ENCODE measurements at regions not wholly inside any gene's neighbourhood (a gene's known extent, or its start where the extent isn't known, plus 50 kb on each side); places are given as distances from the start of the nearest gene placed in this dataset.

DNA sequence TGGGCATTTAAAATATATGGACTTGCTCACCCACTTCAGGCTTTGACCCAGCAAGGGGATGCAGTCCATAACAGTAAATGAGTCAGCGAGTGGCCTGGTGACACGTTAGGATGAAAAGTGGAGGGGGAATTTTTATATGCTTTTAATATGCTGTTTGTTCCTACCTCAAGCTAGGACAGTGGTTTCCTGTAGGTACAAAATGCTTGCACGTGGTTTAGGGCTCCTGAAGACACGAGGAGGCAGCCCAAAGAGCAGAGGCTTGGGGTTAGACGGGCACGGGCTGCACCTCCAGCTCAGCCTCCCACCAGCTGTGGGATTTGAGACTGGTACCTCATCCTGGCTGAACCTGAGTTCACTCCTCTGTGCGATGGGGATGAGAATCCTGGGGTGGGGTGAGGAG is 306.2 kb upstream of the CXCR4 start:
- Histone ChIP-seq H3K9me2 (no peaks in the 10 kb centered on the region), H3K4me2 (no peak overlapping the region)
- TF ChIP-seq CHD2 (IDR thresholded peaks at IDR 0.05; ENCODE audit: low read length, partially characterized antibody) (no peak), USF2 (IDR thresholded peaks at IDR 0.05; ENCODE audit: borderline replicate concordance, low read depth, low read length) (no peak), NFIC (IDR thresholded peaks at IDR 0.05; ENCODE audit: borderline replicate concordance) (no peak), TAF1 (IDR thresholded peaks at IDR 0.05; ENCODE audit: borderline replicate concordance, low read depth, low read length) (no peak), FOXJ3 (CRISPR knock-in tag; IDR thresholded peaks at IDR 0.05) (no peak), MXI1 (IDR thresholded peaks at IDR 0.05; ENCODE audit: low read depth, low read length) (no peak), POLR2AphosphoS5 (IDR thresholded peaks at IDR 0.05; ENCODE audit: low read depth, low read length) (no peak), GATA2 (CRISPR knock-in tag; IDR thresholded peaks at IDR 0.05) (no peak), TEAD4 (IDR thresholded peaks at IDR 0.05; ENCODE audit: borderline replicate concordance, insufficient read depth) (no peak), USF1 (IDR thresholded peaks at IDR 0.05; ENCODE audit: borderline replicate concordance, low read depth) (no peak), TCF12 (IDR thresholded peaks at IDR 0.05) (no peak), ELF1 (IDR thresholded peaks at IDR 0.05) (no peak), JUND (IDR thresholded peaks at IDR 0.05) (no peak), FOXM1 (IDR thresholded peaks at IDR 0.05; ENCODE audit: low read depth) (no peak), NRF1 (IDR thresholded peaks at IDR 0.05; ENCODE audit: low read depth, low read length) (no peak), GABPA (IDR thresholded peaks at IDR 0.05; ENCODE audit: low read depth) (no peak), RXRA (IDR thresholded peaks at IDR 0.05; ENCODE audit: borderline replicate concordance, low read depth) (no peak), RAD21 (IDR thresholded peaks at IDR 0.05; ENCODE audit: low read length) (no peak)
- TF ChIP-seq, protein P1, sequence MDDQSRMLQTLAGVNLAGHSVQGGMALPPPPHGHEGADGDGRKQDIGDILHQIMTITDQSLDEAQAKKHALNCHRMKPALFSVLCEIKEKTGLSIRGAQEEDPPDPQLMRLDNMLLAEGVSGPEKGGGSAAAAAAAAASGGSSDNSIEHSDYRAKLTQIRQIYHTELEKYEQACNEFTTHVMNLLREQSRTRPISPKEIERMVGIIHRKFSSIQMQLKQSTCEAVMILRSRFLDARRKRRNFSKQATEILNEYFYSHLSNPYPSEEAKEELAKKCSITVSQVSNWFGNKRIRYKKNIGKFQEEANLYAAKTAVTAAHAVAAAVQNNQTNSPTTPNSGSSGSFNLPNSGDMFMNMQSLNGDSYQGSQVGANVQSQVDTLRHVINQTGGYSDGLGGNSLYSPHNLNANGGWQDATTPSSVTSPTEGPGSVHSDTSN (IDR thresholded peaks at IDR 0.05) = no peak

More for the DNA sequence above, 306.2 kb upstream of the CXCR4 start:
- Histone ChIP-seq H3K9ac (no peak overlapping the region), H4K20me1 (ENCODE audit: insufficient read depth) (no peaks in the 10 kb centered on the region), H2AFZ (ENCODE audit: low read depth) (no peak overlapping the region), H3K4me3 (ENCODE audit: low read depth in 2 of 2, low read length in 1 of 2) (peak overlapping the region in 1 of 2 experiments; percentile 64; a peak in 1 of 4 replicates), H3K27me3 (ENCODE audit: insufficient read depth) (no peaks in the 10 kb centered on the region), H3K27ac (ENCODE audit: low read depth in 2 of 2, low read length in 1 of 2) (no peak overlapping the region), H3K4me1 (ENCODE audit: control insufficient read depth in 1 of 2, insufficient read depth in 2 of 2, low read depth in 1 of 2, low read length in 1 of 2) (no peaks in the 10 kb centered on the region; a peak in 1 of 4 replicates), H3F3A (replicated peaks; ENCODE audit: insufficient read depth) (no peaks in the 10 kb centered on the region), H3K79me2 (ENCODE audit: insufficient read depth) (no peaks in the 10 kb centered on the region), H3K9me3 (no peaks in the 10 kb centered on the region), H3K36me3 (replicated peaks in 1 of 2; ENCODE audit: control insufficient read depth in 1 of 2, insufficient read depth in 2 of 2, low read length in 1 of 2) (no peaks in the 10 kb centered on the region)
- 61% methylated on average over 7 of the region's 7 CpGs for WGBS (ENCODE audit: low lambda C conversion rate)
- ChIA-PET CTCF (interaction anchor here (0.6 to 3.5 kb wide), 38 partner anchors 8 to 1414 kb away, joined by 3 to 44 read pairs (median 4); partner anchors contain the start of gene THSD7B), POLR2A (no interaction called here)
- no peak for DNase-seq
